ENCODE measurements at regions not wholly inside any gene's neighbourhood (a gene's known extent, or its start where the extent isn't known, plus 50 kb on each side); places are given as distances from the start of the nearest gene placed in this dataset.

DNA sequence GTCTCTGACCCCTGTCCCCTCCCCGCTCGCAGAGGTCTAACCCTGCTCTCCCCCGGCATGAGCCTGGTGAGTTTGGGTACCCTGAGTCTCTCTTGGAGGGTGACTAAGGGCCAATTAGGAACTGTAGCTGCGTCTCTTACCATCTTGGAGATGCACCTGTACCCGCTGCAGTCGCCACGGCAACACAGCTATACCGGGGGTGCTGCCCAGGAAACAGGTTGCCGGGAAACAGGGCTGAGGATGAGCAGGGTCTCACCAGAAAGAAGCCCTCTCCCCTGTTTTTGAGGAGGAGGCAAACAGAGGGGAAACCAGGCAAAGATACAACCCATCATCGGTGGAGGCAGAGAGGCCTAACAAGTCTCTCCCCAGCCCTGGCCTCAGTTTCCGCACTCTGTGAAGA is 140.2 kb downstream of the TMEM132E start:
- Histone ChIP-seq H3K27me3 (ENCODE audit: insufficient read depth, low read depth) (no peaks in the 10 kb centered on the region), H3K4me1 (ENCODE audit: low read depth, poor library complexity, severe bottlenecking) (no peaks in the 10 kb centered on the region), H4K20me1 (ENCODE audit: insufficient read depth) (no peaks in the 10 kb centered on the region), H3K4me2 (no peak overlapping the region), H3K79me2 (ENCODE audit: insufficient read depth, low read depth) (no peaks in the 10 kb centered on the region), H3K4me3 (IDR thresholded peaks at IDR 0.05; ENCODE audit: insufficient read depth, low read depth, low read length) (no peak overlapping the region), H3K9ac (no peak overlapping the region), H2AFZ (ENCODE audit: low read depth) (no peak overlapping the region), H3K36me3 (ENCODE audit: insufficient read depth) (no peaks in the 10 kb centered on the region), H3K27ac (no peak overlapping the region)
- TF ChIP-seq, protein P1, sequence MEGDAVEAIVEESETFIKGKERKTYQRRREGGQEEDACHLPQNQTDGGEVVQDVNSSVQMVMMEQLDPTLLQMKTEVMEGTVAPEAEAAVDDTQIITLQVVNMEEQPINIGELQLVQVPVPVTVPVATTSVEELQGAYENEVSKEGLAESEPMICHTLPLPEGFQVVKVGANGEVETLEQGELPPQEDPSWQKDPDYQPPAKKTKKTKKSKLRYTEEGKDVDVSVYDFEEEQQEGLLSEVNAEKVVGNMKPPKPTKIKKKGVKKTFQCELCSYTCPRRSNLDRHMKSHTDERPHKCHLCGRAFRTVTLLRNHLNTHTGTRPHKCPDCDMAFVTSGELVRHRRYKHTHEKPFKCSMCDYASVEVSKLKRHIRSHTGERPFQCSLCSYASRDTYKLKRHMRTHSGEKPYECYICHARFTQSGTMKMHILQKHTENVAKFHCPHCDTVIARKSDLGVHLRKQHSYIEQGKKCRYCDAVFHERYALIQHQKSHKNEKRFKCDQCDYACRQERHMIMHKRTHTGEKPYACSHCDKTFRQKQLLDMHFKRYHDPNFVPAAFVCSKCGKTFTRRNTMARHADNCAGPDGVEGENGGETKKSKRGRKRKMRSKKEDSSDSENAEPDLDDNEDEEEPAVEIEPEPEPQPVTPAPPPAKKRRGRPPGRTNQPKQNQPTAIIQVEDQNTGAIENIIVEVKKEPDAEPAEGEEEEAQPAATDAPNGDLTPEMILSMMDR (conservative IDR thresholded peaks at IDR 0.05; ENCODE audit: low read depth, low read length) = no peak

DNA sequence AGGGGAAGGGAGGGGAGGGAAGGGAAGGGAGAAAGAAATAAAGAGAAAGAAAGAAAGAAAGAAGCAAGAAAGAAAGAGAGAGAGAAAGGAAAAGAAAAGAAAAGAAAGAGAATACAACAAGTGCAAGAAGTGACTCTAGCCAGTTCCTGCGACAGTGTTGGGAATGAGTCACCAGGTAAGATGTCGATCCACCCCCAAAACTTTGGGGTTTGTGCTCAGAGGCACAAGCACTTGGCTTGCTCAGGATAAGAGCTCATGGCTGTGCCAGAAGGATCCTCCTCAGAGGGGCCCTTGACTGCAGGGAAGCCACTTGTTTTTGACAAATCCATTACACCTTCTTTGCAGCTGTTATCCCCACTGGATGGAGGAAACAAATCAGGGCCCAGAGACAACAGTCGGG is 137.7 kb downstream of the TMEM132E start:
- H3K36me3 ChIP-seq (ENCODE audit: insufficient read depth) = no peaks in the 10 kb centered on the region
- no peaks in the 10 kb centered on the region for H3K4me1 ChIP-seq (ENCODE audit: low read depth, poor library complexity, severe bottlenecking)
- H4K20me1 ChIP-seq (ENCODE audit: insufficient read depth) = no peaks in the 10 kb centered on the region
- H3K79me2 ChIP-seq (ENCODE audit: insufficient read depth, low read depth) = no peaks in the 10 kb centered on the region
- no peak overlapping the region for H3K27ac ChIP-seq
- TF ChIP-seq, protein P1 (conservative IDR thresholded peaks at IDR 0.05; ENCODE audit: low read depth, low read length) = no peak
- H3K4me3 ChIP-seq (IDR thresholded peaks at IDR 0.05; ENCODE audit: insufficient read depth, low read depth, low read length) = no peak overlapping the region
- no peak overlapping the region for H2AFZ ChIP-seq (ENCODE audit: low read depth)
- no peak overlapping the region for H3K4me2 ChIP-seq
- H3K9ac ChIP-seq = no peak overlapping the region
- no peaks in the 10 kb centered on the region for H3K27me3 ChIP-seq (ENCODE audit: insufficient read depth, low read depth)

DNA sequence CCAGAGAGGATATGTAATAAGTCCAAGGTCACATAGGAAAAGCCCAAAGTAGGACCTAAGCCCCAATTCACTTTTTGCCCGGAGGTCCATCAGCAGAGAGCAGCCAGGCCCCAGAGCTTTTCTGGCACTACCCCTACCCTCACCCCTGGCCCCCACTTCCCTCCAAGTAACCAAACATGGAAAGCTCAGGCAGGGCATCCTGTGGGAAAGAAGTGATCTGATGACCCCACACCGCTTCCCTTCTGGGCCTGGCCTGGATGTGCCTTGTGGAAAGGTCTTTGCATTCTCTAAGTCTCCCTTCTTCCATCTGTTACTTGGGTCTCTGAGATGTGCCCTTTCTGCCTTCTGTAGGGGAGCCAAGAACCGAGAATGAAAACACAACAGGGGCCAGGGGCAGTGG is 136.9 kb downstream of the TMEM132E start:
- Histone ChIP-seq H3K4me1 (ENCODE audit: low read depth, poor library complexity, severe bottlenecking) (no peaks in the 10 kb centered on the region), H3K36me3 (ENCODE audit: insufficient read depth) (no peaks in the 10 kb centered on the region), H2AFZ (ENCODE audit: low read depth) (no peak overlapping the region), H3K4me3 (IDR thresholded peaks at IDR 0.05; ENCODE audit: insufficient read depth, low read depth, low read length) (no peak overlapping the region), H3K27me3 (ENCODE audit: insufficient read depth, low read depth) (no peaks in the 10 kb centered on the region), H3K4me2 (no peak overlapping the region), H4K20me1 (ENCODE audit: insufficient read depth) (no peaks in the 10 kb centered on the region), H3K79me2 (ENCODE audit: insufficient read depth, low read depth) (no peaks in the 10 kb centered on the region), H3K27ac (no peak overlapping the region), H3K9ac (no peak overlapping the region)
- TF ChIP-seq, protein P1 (conservative IDR thresholded peaks at IDR 0.05; ENCODE audit: low read depth, low read length) = no peak

DNA sequence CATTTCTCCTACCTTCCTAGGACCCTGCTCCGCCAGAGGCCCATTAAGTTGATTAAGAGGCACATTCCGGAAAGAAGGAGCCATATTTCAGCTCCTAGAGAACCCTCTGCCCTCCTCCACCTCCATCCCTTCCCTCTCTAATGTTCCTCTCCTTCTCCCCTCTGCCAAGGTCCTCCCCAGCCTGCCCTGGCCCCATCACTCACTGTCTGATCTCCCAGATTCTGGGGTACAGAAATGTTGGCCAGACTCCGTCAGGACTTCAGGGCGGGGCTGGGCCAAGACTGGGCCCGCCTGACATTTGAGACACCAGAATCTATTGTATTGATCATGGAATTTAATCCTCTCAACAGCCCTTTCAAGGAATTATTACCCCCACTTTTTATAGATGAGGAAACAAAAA is 136.1 kb downstream of the TMEM132E start:
- Histone ChIP-seq H3K4me3 (IDR thresholded peaks at IDR 0.05; ENCODE audit: insufficient read depth, low read depth, low read length) (no peak overlapping the region), H3K4me1 (ENCODE audit: low read depth, poor library complexity, severe bottlenecking) (no peaks in the 10 kb centered on the region), H3K27me3 (ENCODE audit: insufficient read depth, low read depth) (no peaks in the 10 kb centered on the region; the same call in 1 of the 2 replicates), H4K20me1 (ENCODE audit: insufficient read depth) (no peaks in the 10 kb centered on the region), H2AFZ (ENCODE audit: low read depth) (no peak overlapping the region), H3K4me2 (no peak overlapping the region), H3K27ac (no peak overlapping the region), H3K36me3 (ENCODE audit: insufficient read depth) (no peaks in the 10 kb centered on the region), H3K9ac (no peak overlapping the region), H3K79me2 (ENCODE audit: insufficient read depth, low read depth) (no peaks in the 10 kb centered on the region)
- TF ChIP-seq, protein P1 (conservative IDR thresholded peaks at IDR 0.05; ENCODE audit: low read depth, low read length) = no peak

All from KMS-11 (cell line).